WTC11 (cell line): ENCODE measurements at regions not wholly inside any gene's neighbourhood (a gene's known extent, or its start where the extent isn't known, plus 50 kb on each side); places are given as distances from the start of the nearest gene placed in this dataset.

Experiments
- ATF2 ChIP-seq: sonication (generic); formaldehyde crosslinking; IDR thresholded peaks from 2 replicates; pipeline ENCODE4 v1.8.1; 2022; ENCODE audit warnings: low read depth, missing genetic modification reagents, borderline replicate concordance
- CREB1 ChIP-seq: sonication (generic); formaldehyde crosslinking; IDR thresholded peaks from 2 replicates; pipeline ENCODE4 v1.8.0; 2023; ENCODE audit warnings: mild to moderate bottlenecking, missing genetic modification reagents
- NR2C2 ChIP-seq: sonication (generic); formaldehyde crosslinking; IDR thresholded peaks from 2 replicates; pipeline ENCODE4 v1.8.0; 2022; ENCODE audit warnings: mild to moderate bottlenecking, missing genetic modification reagents
- NR3C1 ChIP-seq: sonication (generic); formaldehyde crosslinking; conservative IDR thresholded peaks from 2 replicates; pipeline ENCODE4 v1.8.1; 2023; ENCODE audit warnings: low read depth, mild to moderate bottlenecking, missing genetic modification reagents
- SP1 ChIP-seq: sonication (generic); formaldehyde crosslinking; conservative IDR thresholded peaks from 2 replicates; pipeline ENCODE4 v1.8.1; 2022; ENCODE audit warnings: missing genetic modification reagents
- TCF7 ChIP-seq: sonication (generic); formaldehyde crosslinking; IDR thresholded peaks from 2 replicates; pipeline ENCODE4 v1.8.0; 2022; ENCODE audit warnings: mild to moderate bottlenecking, low read depth, missing genetic modification reagents, moderate library complexity
- TF ChIP-seq, protein P1 (sequence below): fragments of 200-600 bp; IDR thresholded peaks from 2 replicates; pipeline ENCODE4 v1.8.0; 2022; ENCODE audit warnings: antibody characterized with exemption
- TF ChIP-seq, protein P2 (sequence below): sonication (generic); formaldehyde crosslinking; IDR thresholded peaks from 2 replicates; pipeline ENCODE4 v1.8.0; 2022; ENCODE audit warnings: mild to moderate bottlenecking, missing genetic modification reagents

GRCh38 chr6:149160943-149161342 lies 156.6 kb upstream of the TAB2 start:
- TF ChIP-seq, protein P1, sequence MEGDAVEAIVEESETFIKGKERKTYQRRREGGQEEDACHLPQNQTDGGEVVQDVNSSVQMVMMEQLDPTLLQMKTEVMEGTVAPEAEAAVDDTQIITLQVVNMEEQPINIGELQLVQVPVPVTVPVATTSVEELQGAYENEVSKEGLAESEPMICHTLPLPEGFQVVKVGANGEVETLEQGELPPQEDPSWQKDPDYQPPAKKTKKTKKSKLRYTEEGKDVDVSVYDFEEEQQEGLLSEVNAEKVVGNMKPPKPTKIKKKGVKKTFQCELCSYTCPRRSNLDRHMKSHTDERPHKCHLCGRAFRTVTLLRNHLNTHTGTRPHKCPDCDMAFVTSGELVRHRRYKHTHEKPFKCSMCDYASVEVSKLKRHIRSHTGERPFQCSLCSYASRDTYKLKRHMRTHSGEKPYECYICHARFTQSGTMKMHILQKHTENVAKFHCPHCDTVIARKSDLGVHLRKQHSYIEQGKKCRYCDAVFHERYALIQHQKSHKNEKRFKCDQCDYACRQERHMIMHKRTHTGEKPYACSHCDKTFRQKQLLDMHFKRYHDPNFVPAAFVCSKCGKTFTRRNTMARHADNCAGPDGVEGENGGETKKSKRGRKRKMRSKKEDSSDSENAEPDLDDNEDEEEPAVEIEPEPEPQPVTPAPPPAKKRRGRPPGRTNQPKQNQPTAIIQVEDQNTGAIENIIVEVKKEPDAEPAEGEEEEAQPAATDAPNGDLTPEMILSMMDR = no peak
- no peak for TF ChIP-seq ATF2 (CRISPR knock-in tag)
- TF ChIP-seq CREB1 = no peak
- no peak for TF ChIP-seq NR3C1 (CRISPR knock-in tag)
- TF ChIP-seq TCF7 (CRISPR knock-in tag) = no peak
- no peak for TF ChIP-seq NR2C2 (CRISPR knock-in tag)
- TF ChIP-seq, protein P2, sequence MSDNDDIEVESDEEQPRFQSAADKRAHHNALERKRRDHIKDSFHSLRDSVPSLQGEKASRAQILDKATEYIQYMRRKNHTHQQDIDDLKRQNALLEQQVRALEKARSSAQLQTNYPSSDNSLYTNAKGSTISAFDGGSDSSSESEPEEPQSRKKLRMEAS (CRISPR knock-in tag) = no peak
- TF ChIP-seq SP1 (CRISPR knock-in tag) = no peak
